Vagina (tissue), 2 donors: ENCODE measurements at regions not wholly inside any gene's neighbourhood (a gene's known extent, or its start where the extent isn't known, plus 50 kb on each side); places are given as distances from the start of the nearest gene placed in this dataset.

ENCODE experiments used
- DNase-seq, 2 donors: peaks; one replicate each; pipeline ENCODE4 v3.0.0-alpha.2; 2017; ENCODE audit errors: extremely low spot score in 2 of 2
- H3K27ac ChIP-seq: fragments of 200-600 bp; sonication (generic); one replicate; pipeline ENCODE4 v1.5.1; 2019
- H3K27me3 ChIP-seq: fragments of 200-600 bp; sonication (generic); one replicate; pipeline ENCODE4 v1.5.1; 2019
- H3K36me3 ChIP-seq, 2 donors: fragments of 200-600 bp; sonication (generic); one replicate each; pipeline ENCODE4 v1.5.1; 2017 to 2019
- H3K4me1 ChIP-seq: fragments of 200-600 bp; sonication (generic); one replicate; pipeline ENCODE4 v1.5.1; 2019
- H3K4me3 ChIP-seq, 2 donors: fragments of 200-600 bp; sonication (generic); 1 replicate in 1 of 2; 2 replicates in 1 of 2; pipeline ENCODE4 v1.5.1; 2016 to 2019
- H3K9me3 ChIP-seq: fragments of 200-600 bp; sonication (generic); one replicate; pipeline ENCODE4 v1.5.1; 2019
- CTCF ChIP-seq, 3 experiments: fragments of 450-650 bp in 2 of 3; fragments of 200-600 bp in 1 of 3; sonication (generic) in 1 of 3; IDR thresholded peaks; one replicate each; pipeline ENCODE4 v1.5.1; 2017 to 2019; ENCODE audit warnings: antibody characterized with exemption in 3 of 3, mild to moderate bottlenecking in 2 of 3, moderate library complexity in 2 of 3
- POLR2A ChIP-seq, 2 donors: fragments of 450-650 bp; IDR thresholded peaks; one replicate each; pipeline ENCODE4 v1.6.1; 2017; ENCODE audit warnings: antibody characterized with exemption in 2 of 2, mild to moderate bottlenecking in 2 of 2, moderate library complexity in 2 of 2
- POLR2AphosphoS5 ChIP-seq, 2 donors: sonication (generic); formaldehyde crosslinking; IDR thresholded peaks; one replicate each; pipeline ENCODE4 v1.9.0; 2017; ENCODE audit warnings: antibody characterized with exemption in 2 of 2, mild to moderate bottlenecking in 2 of 2, low read depth in 1 of 2; ENCODE audit not compliant: insufficient read depth in 1 of 2
- intact Hi-C: fragments of 100-400 bp; cut with DNase I; formaldehyde crosslinking; loops from one replicate; pipeline ENCODE4 v1.15.1; 2023

- Histone ChIP-seq H3K36me3 (no peaks in the 10 kb centered on the region), H3K4me3 (no peak overlapping the region), H3K27me3 (no peaks in the 10 kb centered on the region), H3K9me3 (peaks cover 3% of the 10 kb centered on the region), H3K27ac (no peak overlapping the region), H3K4me1 (no peaks in the 10 kb centered on the region)
- DNase-seq = no peak
- TF ChIP-seq POLR2A (IDR thresholded peaks at IDR 0.05) (no peak), CTCF (IDR thresholded peaks at IDR 0.05) (no peak)
- intact Hi-C loops = no loop called here
Observed at GRCh38 chr2:59490994-59491393, 1062.5 kb downstream of the BCL11A start.

GRCh38 chr2:59490192-59490591 is 1063.3 kb downstream of the BCL11A start:
- DNase-seq = no peak
- H3K4me1 ChIP-seq = no peaks in the 10 kb centered on the region
- H3K4me3 ChIP-seq = no peak overlapping the region
- H3K36me3 ChIP-seq = no peaks in the 10 kb centered on the region
- no peaks in the 10 kb centered on the region for H3K27me3 ChIP-seq
- no peak for TF ChIP-seq POLR2A (IDR thresholded peaks at IDR 0.05)
- TF ChIP-seq CTCF (IDR thresholded peaks at IDR 0.05) = no peak
- no peak for TF ChIP-seq POLR2AphosphoS5 (IDR thresholded peaks at IDR 0.05; ENCODE audit: insufficient read depth in 1 of 2, low read depth in 1 of 2)
- peaks cover under 1% of the 10 kb centered on the region for H3K9me3 ChIP-seq
- H3K27ac ChIP-seq = no peak overlapping the region
- intact Hi-C loops = no loop called here

GRCh38 chr2:59484673-59485072 is 1068.8 kb downstream of the BCL11A start:
- Histone ChIP-seq H3K36me3 (no peaks in the 10 kb centered on the region), H3K9me3 (no peaks in the 10 kb centered on the region), H3K27ac (no peak overlapping the region), H3K4me1 (no peaks in the 10 kb centered on the region), H3K27me3 (no peaks in the 10 kb centered on the region), H3K4me3 (no peak overlapping the region)
- intact Hi-C loops = no loop called here
- DNase-seq = no peak
- TF ChIP-seq POLR2A (IDR thresholded peaks at IDR 0.05) (no peak), POLR2AphosphoS5 (IDR thresholded peaks at IDR 0.05; ENCODE audit: insufficient read depth in 1 of 2, low read depth in 1 of 2) (no peak), CTCF (IDR thresholded peaks at IDR 0.05) (no peak)

- Histone ChIP-seq H3K9me3 (no peaks in the 10 kb centered on the region), H3K27ac (no peak overlapping the region), H3K4me1 (no peaks in the 10 kb centered on the region), H3K27me3 (no peaks in the 10 kb centered on the region), H3K36me3 (no peaks in the 10 kb centered on the region), H3K4me3 (no peak overlapping the region)
- no peak for TF ChIP-seq POLR2A (IDR thresholded peaks at IDR 0.05)
- TF ChIP-seq CTCF (IDR thresholded peaks at IDR 0.05) = no peak
- no peak for TF ChIP-seq POLR2AphosphoS5 (IDR thresholded peaks at IDR 0.05; ENCODE audit: insufficient read depth in 1 of 2, low read depth in 1 of 2)
- no peak for DNase-seq
- intact Hi-C loops = no loop called here
Observed at GRCh38 chr2:59463426-59463825, 1090.0 kb downstream of the BCL11A start.

- intact Hi-C loops = no loop called here
- no peaks in the 10 kb centered on the region for H3K27me3 ChIP-seq
- H3K4me1 ChIP-seq = no peaks in the 10 kb centered on the region
- no peak for DNase-seq
- no peak overlapping the region for H3K27ac ChIP-seq
- no peak for TF ChIP-seq POLR2AphosphoS5 (IDR thresholded peaks at IDR 0.05; ENCODE audit: insufficient read depth in 1 of 2, low read depth in 1 of 2)
- no peaks in the 10 kb centered on the region for H3K36me3 ChIP-seq
- H3K9me3 ChIP-seq = no peaks in the 10 kb centered on the region
- H3K4me3 ChIP-seq = no peak overlapping the region
Observed at GRCh38 chr2:59462422-59463197, 1090.8 kb downstream of the BCL11A start.
